Suppressor macrophage treated with lipopolysaccharide for 4 hours (primary cell): ENCODE measurements at regions not wholly inside any gene's neighbourhood (a gene's known extent, or its start where the extent isn't known, plus 50 kb on each side); places are given as distances from the start of the nearest gene placed in this dataset.

Experiments
- DNase-seq: peaks from one replicate; pipeline ENCODE4 v3.0.0-alpha.2; 2020

- no peak for DNase-seq
Observed at GRCh38 chr13:74084375-74084935, 49.7 kb downstream of the KLF12 start.

- DNase-seq = no peak
Observed at GRCh38 chr13:74082741-74083160, 51.5 kb downstream of the KLF12 start.

GRCh38 chr13:74080762-74081161 is 53.4 kb downstream of the KLF12 start:
- DNase-seq = no peak

GRCh38 chr13:74077792-74078191 is 56.4 kb downstream of the KLF12 start:
- DNase-seq = no peak

GRCh38 chr13:74077375-74077774 is 56.8 kb downstream of the KLF12 start:
- DNase-seq = no peak

GRCh38 chr13:74074723-74075122 is 59.5 kb downstream of the KLF12 start:
- no peak for DNase-seq

- DNase-seq = no peak
Observed at GRCh38 chr13:74073274-74073673, 60.9 kb downstream of the KLF12 start.

- DNase-seq = no peak
Observed at GRCh38 chr13:74070513-74070912, 63.7 kb downstream of the KLF12 start.

- DNase-seq = no peak
Observed at GRCh38 chr13:74070065-74070464, 64.1 kb downstream of the KLF12 start.

GRCh38 chr13:74068471-74068870 is 65.7 kb downstream of the KLF12 start:
- DNase-seq = no peak

GRCh38 chr13:74067818-74068217 is 66.4 kb downstream of the KLF12 start:
- no peak for DNase-seq

- no peak for DNase-seq
Observed at GRCh38 chr13:74066937-74067336, 67.3 kb downstream of the KLF12 start.

GRCh38 chr13:74064805-74065312 is 69.3 kb downstream of the KLF12 start:
- no peak for DNase-seq

- no peak for DNase-seq
Observed at GRCh38 chr13:74063533-74064100, 70.6 kb downstream of the KLF12 start.

- peak; percentile 2 for DNase-seq
Observed at GRCh38 chr13:74062933-74063332, 71.3 kb downstream of the KLF12 start.

- no peak for DNase-seq
Observed at GRCh38 chr13:74061926-74062595, 72.1 kb downstream of the KLF12 start.

GRCh38 chr13:74056801-74057542 is 77.2 kb downstream of the KLF12 start:
- no peak for DNase-seq

GRCh38 chr13:74052402-74052928 is 81.7 kb downstream of the KLF12 start:
- no peak for DNase-seq

GRCh38 chr13:74048756-74049155 is 85.4 kb downstream of the KLF12 start:
- no peak for DNase-seq

GRCh38 chr13:74047931-74048600 is 86.1 kb downstream of the KLF12 start:
- no peak for DNase-seq

GRCh38 chr13:74046431-74046830 is 87.8 kb downstream of the KLF12 start:
- no peak for DNase-seq

GRCh38 chr13:74045583-74045982 is 88.6 kb downstream of the KLF12 start:
- no peak for DNase-seq

- DNase-seq = no peak
Observed at GRCh38 chr13:74043237-74043636, 91.0 kb downstream of the KLF12 start.
